Activated CD8-positive, alpha-beta T cell treated with anti-CD3 and anti-CD28 coated beads, Interleukin-2, amount 10 ng/mL, durations not matched to agents 7 days and 5 days (primary cell): ENCODE measurements at regions not wholly inside any gene's neighbourhood (a gene's known extent, or its start where the extent isn't known, plus 50 kb on each side); places are given as distances from the start of the nearest gene placed in this dataset.

Experiments
- ATAC-seq: fragments of 150-1000 bp; cut with Tn5 transposase; one replicate; pipeline ENCODE4 v1.10.0; 2021; ENCODE audit warnings: moderate library complexity
- CTCF ChIA-PET: fragments of 350-600 bp; sonication (Branson Sonifier 250); formaldehyde crosslinking; loops from one replicate; lab custom pipeline; 2021; ENCODE audit warnings: antibody characterized with exemption; lab: Charles Lee
- POLR2A ChIA-PET: fragments of 350-600 bp; sonication (Branson Sonifier 250); formaldehyde crosslinking; loops from one replicate; lab custom pipeline; 2021; ENCODE audit warnings: antibody characterized with exemption; lab: Charles Lee
- DNase-seq: peaks from one replicate; pipeline ENCODE4 v3.0.0-alpha.2; 2020
- H3K27ac Mint-ChIP-seq: one replicate; pipeline ENCODE4 v1.8.0; 2021; ENCODE audit warnings: mild to moderate bottlenecking, mixed read lengths
- H3K27me3 Mint-ChIP-seq: one replicate; pipeline ENCODE4 v1.8.0; 2021; ENCODE audit warnings: low read depth, mixed read lengths
- H3K36me3 Mint-ChIP-seq: one replicate; pipeline ENCODE4 v1.8.0; 2021; ENCODE audit warnings: low read depth, mixed read lengths
- H3K4me1 Mint-ChIP-seq: one replicate; pipeline ENCODE4 v1.8.0; 2021; ENCODE audit warnings: low read depth, mixed read lengths
- H3K4me3 Mint-ChIP-seq: one replicate; pipeline ENCODE4 v1.8.0; 2021; ENCODE audit warnings: mild to moderate bottlenecking, mixed read lengths
- H3K9me3 Mint-ChIP-seq: one replicate; pipeline ENCODE4 v1.8.0; 2022; ENCODE audit warnings: mixed read lengths; ENCODE audit not compliant: insufficient read depth

GRCh38 chr9:16309082-16309468, 561.4 kb downstream of the BNC2 start:
- Mint-ChIP-seq H3K27me3 (no peaks in the 10 kb centered on the region), H3K4me3 (no peak overlapping the region), H3K27ac (no peak overlapping the region), H3K4me1 (no peaks in the 10 kb centered on the region), H3K9me3 (no peaks in the 10 kb centered on the region), H3K36me3 (no peaks in the 10 kb centered on the region)
- no peak for DNase-seq
- CTCF ChIA-PET, result interaction anchor here (0.7 kb wide), 1 partner anchor 12 kb away, joined by 3 read pairs; no protein-coding TSS in a partner anchor
- ATAC-seq, result no peak
- POLR2A ChIA-PET, result interaction anchor here (0.7 kb wide), 1 partner anchor 16 kb away, joined by 3 read pairs; no protein-coding TSS in a partner anchor

- CTCF ChIA-PET, result interaction anchor here (0.7 kb wide), 1 partner anchor 11 kb away, joined by 3 read pairs; no protein-coding TSS in a partner anchor
- Mint-ChIP-seq H3K27me3 (no peaks in the 10 kb centered on the region), H3K4me3 (no peak overlapping the region), H3K9me3 (no peaks in the 10 kb centered on the region), H3K36me3 (no peaks in the 10 kb centered on the region), H3K4me1 (no peaks in the 10 kb centered on the region), H3K27ac (no peak overlapping the region)
- POLR2A ChIA-PET, result interaction anchor here (0.7 kb wide), 1 partner anchor 16 kb away, joined by 3 read pairs; no protein-coding TSS in a partner anchor
- ATAC-seq, result no peak
- DNase-seq, result no peak
Observed at GRCh38 chr9:16309469-16310271, 560.8 kb downstream of the BNC2 start.

GRCh38 chr9:16310278-16311110, 560.0 kb downstream of the BNC2 start:
- H3K4me3 Mint-ChIP-seq, result no peak overlapping the region

GRCh38 chr9:16312116-16312515, 558.4 kb downstream of the BNC2 start:
- no peak overlapping the region for H3K4me3 Mint-ChIP-seq

More at GRCh38 chr9:16310278-16311110, 560.0 kb downstream of the BNC2 start:
- ChIA-PET POLR2A (no interaction called here), CTCF (no interaction called here)
- Mint-ChIP-seq H3K27me3 (no peaks in the 10 kb centered on the region), H3K36me3 (no peaks in the 10 kb centered on the region), H3K9me3 (no peaks in the 10 kb centered on the region), H3K4me1 (no peaks in the 10 kb centered on the region), H3K27ac (no peak overlapping the region)
- ATAC-seq (no peak), DNase-seq (no peak)

GRCh38 chr9:16312962-16313546, 557.4 kb downstream of the BNC2 start:
- Mint-ChIP-seq H3K27me3 (no peaks in the 10 kb centered on the region), H3K27ac (no peak overlapping the region), H3K4me3 (no peak overlapping the region), H3K36me3 (no peaks in the 10 kb centered on the region), H3K4me1 (no peaks in the 10 kb centered on the region), H3K9me3 (no peaks in the 10 kb centered on the region)
- POLR2A ChIA-PET, result no interaction called here
- no peak for ATAC-seq
- DNase-seq, result no peak
- CTCF ChIA-PET, result no interaction called here

More at GRCh38 chr9:16312116-16312515, 558.4 kb downstream of the BNC2 start:
- H3K4me1 Mint-ChIP-seq, result no peaks in the 10 kb centered on the region
- H3K9me3 Mint-ChIP-seq, result no peaks in the 10 kb centered on the region
- ATAC-seq (no peak), DNase-seq (no peak)
- H3K27me3 Mint-ChIP-seq, result no peaks in the 10 kb centered on the region
- H3K27ac Mint-ChIP-seq, result no peak overlapping the region
- POLR2A ChIA-PET, result no interaction called here
- no peaks in the 10 kb centered on the region for H3K36me3 Mint-ChIP-seq
- CTCF ChIA-PET, result no interaction called here

GRCh38 chr9:16314476-16314875, 556.0 kb downstream of the BNC2 start:
- ChIA-PET POLR2A (no interaction called here), CTCF (no interaction called here)
- Mint-ChIP-seq H3K4me3 (no peak overlapping the region), H3K27me3 (no peaks in the 10 kb centered on the region), H3K4me1 (no peaks in the 10 kb centered on the region), H3K9me3 (no peaks in the 10 kb centered on the region), H3K36me3 (no peaks in the 10 kb centered on the region), H3K27ac (no peak overlapping the region)
- no peak for DNase-seq
- ATAC-seq, result no peak

- ATAC-seq (no peak), DNase-seq (no peak)
- H3K4me3 Mint-ChIP-seq, result no peak overlapping the region
- H3K9me3 Mint-ChIP-seq, result no peaks in the 10 kb centered on the region
- H3K27ac Mint-ChIP-seq, result no peak overlapping the region
- no peaks in the 10 kb centered on the region for H3K27me3 Mint-ChIP-seq
- ChIA-PET CTCF (no interaction called here), POLR2A (no interaction called here)
- no peaks in the 10 kb centered on the region for H3K4me1 Mint-ChIP-seq
- no peaks in the 10 kb centered on the region for H3K36me3 Mint-ChIP-seq
Observed at GRCh38 chr9:16315720-16316119, 554.8 kb downstream of the BNC2 start.

- no peak overlapping the region for H3K27ac Mint-ChIP-seq
- CTCF ChIA-PET, result no interaction called here
- ATAC-seq, result no peak
- no peaks in the 10 kb centered on the region for H3K9me3 Mint-ChIP-seq
- peaks cover 2% of the 10 kb centered on the region for H3K4me1 Mint-ChIP-seq
- POLR2A ChIA-PET, result no interaction called here
- H3K36me3 Mint-ChIP-seq, result no peaks in the 10 kb centered on the region
- DNase-seq, result no peak
- H3K4me3 Mint-ChIP-seq, result no peak overlapping the region
- H3K27me3 Mint-ChIP-seq, result no peaks in the 10 kb centered on the region
Observed at GRCh38 chr9:16316456-16316855, 554.0 kb downstream of the BNC2 start.

- Mint-ChIP-seq H3K4me3 (no peak overlapping the region), H3K36me3 (no peaks in the 10 kb centered on the region), H3K27ac (no peak overlapping the region), H3K9me3 (no peaks in the 10 kb centered on the region), H3K4me1 (peaks cover 3% of the 10 kb centered on the region), H3K27me3 (no peaks in the 10 kb centered on the region)
- no peak for ATAC-seq
- CTCF ChIA-PET, result no interaction called here
- DNase-seq, result no peak
- POLR2A ChIA-PET, result no interaction called here
Observed at GRCh38 chr9:16316911-16317817, 553.3 kb downstream of the BNC2 start.

- Mint-ChIP-seq H3K9me3 (no peaks in the 10 kb centered on the region), H3K36me3 (no peaks in the 10 kb centered on the region), H3K4me3 (no peak overlapping the region), H3K27me3 (no peaks in the 10 kb centered on the region), H3K27ac (no peak overlapping the region), H3K4me1 (peaks cover 3% of the 10 kb centered on the region)
- CTCF ChIA-PET, result no interaction called here
- ATAC-seq (no peak), DNase-seq (no peak)
- POLR2A ChIA-PET, result no interaction called here
Observed at GRCh38 chr9:16318516-16319060, 551.9 kb downstream of the BNC2 start.

- Mint-ChIP-seq H3K4me1 (peaks cover 3% of the 10 kb centered on the region), H3K4me3 (no peak overlapping the region), H3K27ac (no peak overlapping the region), H3K27me3 (no peaks in the 10 kb centered on the region), H3K9me3 (no peaks in the 10 kb centered on the region), H3K36me3 (no peaks in the 10 kb centered on the region)
- POLR2A ChIA-PET, result no interaction called here
- CTCF ChIA-PET, result no interaction called here
- DNase-seq, result no peak
- no peak for ATAC-seq
Observed at GRCh38 chr9:16319646-16320045, 550.8 kb downstream of the BNC2 start.
